Gastrocnemius medialis (tissue), 4 donors: ENCODE measurements at regions not wholly inside any gene's neighbourhood (a gene's known extent, or its start where the extent isn't known, plus 50 kb on each side); places are given as distances from the start of the nearest gene placed in this dataset.

Source experiments
- ATAC-seq, 2 donors: fragments of 150-250 bp; one replicate each; pipeline ENCODE4 v1.9.1; 2016
- DNase-seq, 2 donors: peaks; one replicate each; pipeline ENCODE4 v3.0.0-alpha.2; 2019
- H3K27ac ChIP-seq, 4 donors: fragments of 200-600 bp; sonication (generic); 1 replicate in 1 of 4; 2 replicates in 3 of 4; pipeline ENCODE4 v1.5.1; 2016 to 2018; ENCODE audit warnings: mild to moderate bottlenecking in 2 of 4, moderate library complexity in 1 of 4
- H3K27me3 ChIP-seq, 3 donors: fragments of 200-600 bp; sonication (generic) in 2 of 3; 1 replicate in 1 of 3; 2 replicates in 2 of 3; pipeline versions ENCODE4 v1.5.1 to v1.6.0; 2016 to 2019; ENCODE audit warnings: mild to moderate bottlenecking in 1 of 3, moderate library complexity in 1 of 3
- H3K36me3 ChIP-seq, 2 donors: fragments of 200-600 bp; sonication (generic) in 1 of 2; one replicate each; pipeline ENCODE4 v1.5.1; 2017 to 2018
- H3K4me1 ChIP-seq, 2 donors: fragments of 200-600 bp; sonication (generic) in 1 of 2; one replicate each; pipeline ENCODE4 v1.5.1; 2016 to 2017; ENCODE audit warnings: mild to moderate bottlenecking in 2 of 2
- H3K4me3 ChIP-seq, 4 donors: fragments of 200-600 bp; sonication (generic) in 3 of 4; 1 replicate in 1 of 4; 2 replicates in 3 of 4; pipeline ENCODE4 v1.5.1; 2016 to 2019; ENCODE audit warnings: mild to moderate bottlenecking in 2 of 4
- H3K9me3 ChIP-seq, 3 donors: fragments of 200-600 bp; sonication (generic) in 2 of 3; 1 replicate in 1 of 3; 2 replicates in 2 of 3; pipeline ENCODE4 v1.5.1; 2016 to 2019
- POLR2A ChIP-seq, 2 donors: fragments of 450-650 bp; IDR thresholded peaks; one replicate each; pipeline ENCODE4 v1.6.1; 2017; ENCODE audit warnings: antibody characterized with exemption in 2 of 2, mild to moderate bottlenecking in 2 of 2, moderate library complexity in 2 of 2
- in situ Hi-C, 4 donors: fragments of 200-750 bp; cut with MboI; loops; one replicate each; pipeline versions ENCODE4 v1.15.0 to v1.8.0; 2017; ENCODE audit warnings: low sequenced_read_pairs in 4 of 4
- intact Hi-C: fragments of 100-400 bp; cut with DNase I; formaldehyde crosslinking; loops from one replicate; pipeline ENCODE4 v1.15.1; 2023; ENCODE audit warnings: low total_unique reads
- TF ChIP-seq, protein P1 (sequence below), 5 experiments: fragments of 450-650 bp in 3 of 5; fragments of 200-600 bp in 2 of 5; sonication (generic) in 2 of 5; IDR thresholded peaks in 4 of 5; conservative IDR thresholded peaks in 1 of 5; 1 replicate in 4 of 5; 2 replicates in 1 of 5; pipeline ENCODE4 v1.5.1; 2016 to 2019; ENCODE audit warnings: antibody characterized with exemption in 5 of 5, mild to moderate bottlenecking in 3 of 5, moderate library complexity in 3 of 5

DNA sequence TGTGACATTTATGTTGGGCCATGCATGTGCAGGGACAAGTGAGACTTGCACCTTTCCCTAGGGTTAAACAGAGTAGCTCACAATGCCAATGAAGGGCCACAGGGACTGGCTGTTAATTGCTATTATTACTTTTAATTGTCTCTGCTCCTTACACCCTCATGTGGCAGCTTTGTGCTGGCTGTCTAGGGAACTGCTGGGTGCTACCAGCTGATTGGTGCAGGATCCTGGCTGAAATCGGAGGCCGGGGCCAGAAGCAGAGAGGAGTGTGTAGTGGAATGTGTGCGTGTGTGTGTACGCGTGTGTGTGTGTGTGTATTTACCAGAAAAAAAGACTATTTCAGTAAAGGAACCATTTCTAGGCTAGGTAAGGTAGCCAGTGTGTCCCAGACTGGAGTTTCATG lies 302.5 kb downstream of the CTTN start:
- Histone ChIP-seq H3K4me3 (no peak overlapping the region), H3K9me3 (no peaks in the 10 kb centered on the region), H3K4me1 (no peaks in the 10 kb centered on the region), H3K27me3 (no peaks in the 10 kb centered on the region), H3K36me3 (no peaks in the 10 kb centered on the region), H3K27ac (no peak overlapping the region)
- in situ Hi-C loops = no loop called here
- TF ChIP-seq POLR2A (IDR thresholded peaks at IDR 0.05) = no peak
- TF ChIP-seq, protein P1, sequence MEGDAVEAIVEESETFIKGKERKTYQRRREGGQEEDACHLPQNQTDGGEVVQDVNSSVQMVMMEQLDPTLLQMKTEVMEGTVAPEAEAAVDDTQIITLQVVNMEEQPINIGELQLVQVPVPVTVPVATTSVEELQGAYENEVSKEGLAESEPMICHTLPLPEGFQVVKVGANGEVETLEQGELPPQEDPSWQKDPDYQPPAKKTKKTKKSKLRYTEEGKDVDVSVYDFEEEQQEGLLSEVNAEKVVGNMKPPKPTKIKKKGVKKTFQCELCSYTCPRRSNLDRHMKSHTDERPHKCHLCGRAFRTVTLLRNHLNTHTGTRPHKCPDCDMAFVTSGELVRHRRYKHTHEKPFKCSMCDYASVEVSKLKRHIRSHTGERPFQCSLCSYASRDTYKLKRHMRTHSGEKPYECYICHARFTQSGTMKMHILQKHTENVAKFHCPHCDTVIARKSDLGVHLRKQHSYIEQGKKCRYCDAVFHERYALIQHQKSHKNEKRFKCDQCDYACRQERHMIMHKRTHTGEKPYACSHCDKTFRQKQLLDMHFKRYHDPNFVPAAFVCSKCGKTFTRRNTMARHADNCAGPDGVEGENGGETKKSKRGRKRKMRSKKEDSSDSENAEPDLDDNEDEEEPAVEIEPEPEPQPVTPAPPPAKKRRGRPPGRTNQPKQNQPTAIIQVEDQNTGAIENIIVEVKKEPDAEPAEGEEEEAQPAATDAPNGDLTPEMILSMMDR (IDR thresholded peaks at IDR 0.05 in 4 of 5, conservative IDR thresholded peaks at IDR 0.05 in 1 of 5) = no peak
- ATAC-seq (no peak), DNase-seq (no peak)
- intact Hi-C loops = no loop called here

- H3K4me3 ChIP-seq = no peak overlapping the region
- H3K36me3 ChIP-seq = no peaks in the 10 kb centered on the region
- TF ChIP-seq POLR2A (IDR thresholded peaks at IDR 0.05) = no peak
- TF ChIP-seq, protein P1 (IDR thresholded peaks at IDR 0.05 in 4 of 5, conservative IDR thresholded peaks at IDR 0.05 in 1 of 5) = no peak
- no peaks in the 10 kb centered on the region for H3K4me1 ChIP-seq
- H3K9me3 ChIP-seq = no peaks in the 10 kb centered on the region
- peaks cover 0 to 2% (median 0%) of the 10 kb centered on the region in 3 donors for H3K27me3 ChIP-seq
- in situ Hi-C loops = no loop called here
- no peak overlapping the region for H3K27ac ChIP-seq
- DNase-seq = no peak
- ATAC-seq = no peak
- intact Hi-C loops = no loop called here
These were observed 303.8 kb downstream of the CTTN start for GRCh38 chr11:70702040-70702648.

- Histone ChIP-seq H3K4me3 (no peak overlapping the region), H3K27me3 (peaks cover 0 to 2% (median 0%) of the 10 kb centered on the region in 3 donors), H3K4me1 (no peaks in the 10 kb centered on the region), H3K9me3 (no peaks in the 10 kb centered on the region), H3K27ac (no peak overlapping the region), H3K36me3 (no peaks in the 10 kb centered on the region)
- ATAC-seq = no peak
- TF ChIP-seq, protein P1 (IDR thresholded peaks at IDR 0.05 in 4 of 5, conservative IDR thresholded peaks at IDR 0.05 in 1 of 5) = no peak
- no peak for TF ChIP-seq POLR2A (IDR thresholded peaks at IDR 0.05)
- in situ Hi-C loops (no loop called here), intact Hi-C loops (no loop called here)
- no peak for DNase-seq
These were observed 305.1 kb downstream of the CTTN start for GRCh38 chr11:70703141-70704064.

- H3K27me3 ChIP-seq = peaks cover 0 to 2% (median 0%) of the 10 kb centered on the region in 3 donors
- no peaks in the 10 kb centered on the region for H3K9me3 ChIP-seq
- no peaks in the 10 kb centered on the region for H3K36me3 ChIP-seq
- DNase-seq = no peak
- H3K4me1 ChIP-seq = no peaks in the 10 kb centered on the region
- TF ChIP-seq, protein P1 (IDR thresholded peaks at IDR 0.05 in 4 of 5, conservative IDR thresholded peaks at IDR 0.05 in 1 of 5) = no peak
- TF ChIP-seq POLR2A (IDR thresholded peaks at IDR 0.05) = no peak
- H3K4me3 ChIP-seq = no peak overlapping the region
- ATAC-seq = no peak
- intact Hi-C loops (no loop called here), in situ Hi-C loops (no loop called here)
- no peak overlapping the region for H3K27ac ChIP-seq
These were observed 306.8 kb downstream of the CTTN start for GRCh38 chr11:70705097-70705496.
